HUES6 (cell line): ENCODE measurements at regions not wholly inside any gene's neighbourhood (a gene's known extent, or its start where the extent isn't known, plus 50 kb on each side); places are given as distances from the start of the nearest gene placed in this dataset.

ENCODE experiments used
- H3K27ac ChIP-seq: 2 replicates; pipeline ENCODE4 v1.7.0; 2013; ENCODE audit warnings: low read depth, mild to moderate bottlenecking, low read length, inconsistent platforms
- H3K27me3 ChIP-seq: 2 replicates; pipeline ENCODE4 v1.6.1; 2013; ENCODE audit warnings: low read length; ENCODE audit not compliant: control insufficient read depth, insufficient read depth
- H3K36me3 ChIP-seq: 2 replicates; pipeline ENCODE4 v1.6.1; 2013; ENCODE audit warnings: low read length; ENCODE audit not compliant: control insufficient read depth, insufficient read depth
- H3K4me1 ChIP-seq: 2 replicates; pipeline ENCODE4 v1.6.1; 2013; ENCODE audit warnings: low read length; ENCODE audit not compliant: control insufficient read depth, insufficient read depth
- H3K4me3 ChIP-seq: 2 replicates; pipeline ENCODE4 v1.5.1; 2013; ENCODE audit warnings: low read depth, low read length
- H3K9ac ChIP-seq: one replicate; pipeline ENCODE4 v1.6.1; 2013; ENCODE audit warnings: mild to moderate bottlenecking, low read length
- H3K9me3 ChIP-seq: 2 replicates; pipeline ENCODE4 v1.6.1; 2013; ENCODE audit warnings: low read depth, low read length; ENCODE audit not compliant: control insufficient read depth, insufficient read depth

DNA sequence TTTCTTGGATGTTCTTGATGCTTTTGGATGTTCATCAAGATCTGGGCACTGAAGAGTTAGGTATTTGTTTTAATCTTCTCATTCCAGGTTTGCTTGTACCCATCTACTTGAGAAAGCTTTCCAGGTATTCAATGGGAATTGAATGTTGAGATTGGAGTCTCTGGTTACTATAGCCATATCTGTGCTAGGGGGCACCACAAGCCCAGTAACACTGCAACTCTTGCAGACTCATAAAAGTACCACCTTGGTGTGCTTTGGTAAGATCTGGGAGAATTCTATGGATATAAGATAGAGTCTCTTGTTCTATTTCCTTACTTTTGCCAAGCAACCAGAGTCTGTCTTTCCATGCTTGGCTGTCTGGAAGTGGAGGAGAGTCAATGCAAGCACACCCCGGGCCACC lies 518.9 kb upstream of the VRK2 start:
- no peak overlapping the region for H3K27ac ChIP-seq
- no peaks in the 10 kb centered on the region for H3K36me3 ChIP-seq
- H3K27me3 ChIP-seq: no peaks in the 10 kb centered on the region
- no peaks in the 10 kb centered on the region for H3K9me3 ChIP-seq
- H3K9ac ChIP-seq: no peak overlapping the region
- no peak overlapping the region for H3K4me3 ChIP-seq
- no peaks in the 10 kb centered on the region for H3K4me1 ChIP-seq

DNA sequence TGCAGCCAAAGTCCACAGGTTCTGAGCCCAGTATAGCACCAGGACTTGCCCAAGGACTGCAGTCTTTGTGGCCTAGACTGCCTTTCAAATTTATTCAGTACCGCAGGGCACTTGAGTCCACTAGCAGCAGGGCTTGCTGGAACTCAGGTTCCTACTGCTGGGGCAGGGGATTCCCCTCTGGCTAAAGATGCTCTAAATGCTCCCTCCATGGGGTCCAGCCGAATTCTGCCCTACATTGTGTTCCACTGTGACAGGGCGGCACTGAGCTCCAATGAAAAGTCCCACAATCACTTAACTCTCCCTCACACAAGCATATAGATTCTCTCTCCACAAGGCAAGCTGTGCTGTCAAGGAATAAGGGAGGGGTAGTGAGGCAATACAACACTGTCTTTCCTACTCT lies 518.1 kb upstream of the VRK2 start:
- Histone ChIP-seq H3K27ac (no peak overlapping the region), H3K36me3 (no peaks in the 10 kb centered on the region), H3K4me3 (no peak overlapping the region), H3K27me3 (no peaks in the 10 kb centered on the region), H3K4me1 (no peaks in the 10 kb centered on the region), H3K9ac (no peak overlapping the region), H3K9me3 (no peaks in the 10 kb centered on the region)

DNA sequence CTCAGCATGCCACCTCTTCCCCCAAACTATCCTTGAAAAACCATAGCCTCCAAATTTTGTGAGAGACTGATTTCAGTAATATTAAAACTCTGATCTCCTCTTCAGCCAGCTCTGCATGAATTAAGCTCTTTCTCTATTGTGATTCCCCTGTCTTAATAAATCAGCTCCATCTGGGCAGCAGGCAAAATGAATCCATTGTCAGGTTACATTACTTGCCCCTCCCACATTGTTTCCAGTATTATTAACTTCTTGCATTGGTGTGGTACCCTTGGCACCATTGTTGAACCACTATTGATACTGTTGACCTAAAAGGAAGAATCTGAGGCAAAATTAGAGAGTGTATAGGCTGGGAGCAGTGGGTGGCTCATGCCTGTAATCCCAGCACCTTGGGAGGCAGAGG lies 512.2 kb upstream of the VRK2 start:
- Histone ChIP-seq H3K36me3 (no peaks in the 10 kb centered on the region), H3K9me3 (no peaks in the 10 kb centered on the region), H3K4me3 (no peak overlapping the region), H3K9ac (no peak overlapping the region), H3K4me1 (no peaks in the 10 kb centered on the region), H3K27ac (no peak overlapping the region), H3K27me3 (no peaks in the 10 kb centered on the region)

DNA sequence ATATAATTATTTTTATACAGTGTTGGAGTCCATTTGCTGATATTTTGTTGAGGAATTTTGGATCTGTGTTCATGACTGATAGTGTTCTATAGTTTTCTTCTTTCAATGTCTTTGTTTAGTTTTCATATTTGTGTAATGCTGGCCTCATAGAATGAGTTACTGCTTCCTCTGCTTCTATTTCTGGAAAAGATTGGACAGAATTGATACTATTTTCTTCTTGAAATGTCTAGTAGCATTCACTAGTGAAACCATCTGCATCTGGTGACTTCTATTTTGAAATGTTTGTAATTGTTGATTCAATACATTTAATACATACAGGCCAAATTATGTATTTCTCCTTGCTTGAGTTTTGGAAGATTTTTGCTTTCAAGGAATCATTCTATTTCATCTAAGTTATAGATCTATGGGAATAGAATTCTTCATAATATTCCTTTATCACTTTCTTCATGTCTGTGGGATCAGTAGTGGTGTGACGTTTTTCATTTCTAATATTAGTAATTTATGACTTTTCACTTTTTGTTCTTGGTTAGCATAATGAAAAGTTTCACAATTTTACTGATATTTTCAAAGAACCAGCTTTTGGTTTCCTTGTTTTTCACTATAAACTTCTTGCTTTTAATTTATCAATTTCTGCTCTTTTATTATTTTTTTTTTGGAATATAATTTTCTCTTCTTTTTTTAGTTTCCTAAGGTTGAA lies 509.9 kb upstream of the VRK2 start:
- Histone ChIP-seq H3K27ac (no peak overlapping the region), H3K4me3 (no peak overlapping the region), H3K36me3 (no peaks in the 10 kb centered on the region), H3K9me3 (no peaks in the 10 kb centered on the region), H3K4me1 (no peaks in the 10 kb centered on the region), H3K27me3 (no peaks in the 10 kb centered on the region), H3K9ac (no peak overlapping the region)

DNA sequence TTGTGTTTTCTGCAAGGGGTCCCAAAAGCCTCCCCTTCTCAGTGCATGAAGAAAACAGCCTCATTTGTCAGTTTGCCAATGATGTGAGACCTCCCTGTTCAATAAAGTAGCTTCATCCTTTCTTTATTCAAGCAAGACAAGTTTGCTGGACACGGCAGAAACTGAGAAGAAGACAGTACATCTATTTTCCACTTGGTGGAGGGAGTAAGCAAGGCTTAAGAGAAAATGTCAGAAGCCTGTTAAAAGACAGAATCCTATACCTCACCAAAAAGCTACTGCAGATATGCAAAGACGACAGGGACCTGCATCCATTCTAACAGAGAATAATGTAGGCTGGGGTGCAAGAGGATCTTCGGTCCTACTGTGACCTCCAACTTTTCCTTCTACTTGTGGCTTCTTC lies 506.8 kb upstream of the VRK2 start:
- H3K27ac ChIP-seq: no peak overlapping the region
- no peaks in the 10 kb centered on the region for H3K4me1 ChIP-seq
- H3K9me3 ChIP-seq: no peaks in the 10 kb centered on the region
- no peak overlapping the region for H3K9ac ChIP-seq
- H3K4me3 ChIP-seq: no peak overlapping the region
- H3K27me3 ChIP-seq: no peaks in the 10 kb centered on the region
- no peaks in the 10 kb centered on the region for H3K36me3 ChIP-seq

DNA sequence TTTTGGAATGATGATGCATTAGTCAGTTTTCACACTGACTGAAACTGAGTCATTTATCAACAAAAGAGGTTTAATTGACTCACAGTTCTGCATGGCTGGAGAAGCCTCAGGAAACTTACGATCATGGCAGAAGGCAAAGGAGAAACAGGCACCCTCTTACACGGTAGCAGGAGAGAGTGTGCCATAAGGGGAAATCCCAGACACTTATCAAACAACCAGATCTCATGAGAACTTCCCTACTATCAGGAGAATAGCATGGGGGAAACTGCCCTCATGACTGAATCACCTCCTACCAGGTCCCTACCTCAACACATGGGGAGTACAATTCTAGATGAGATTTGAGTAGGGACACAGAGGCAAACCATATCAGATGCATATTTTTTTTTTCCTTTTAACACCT lies 504.5 kb upstream of the VRK2 start:
- Histone ChIP-seq H3K36me3 (no peaks in the 10 kb centered on the region), H3K27ac (no peak overlapping the region), H3K9me3 (no peaks in the 10 kb centered on the region), H3K9ac (no peak overlapping the region), H3K4me1 (peaks cover 1% of the 10 kb centered on the region; the same call in 1 of the 2 replicates), H3K4me3 (no peak overlapping the region), H3K27me3 (no peaks in the 10 kb centered on the region)

DNA sequence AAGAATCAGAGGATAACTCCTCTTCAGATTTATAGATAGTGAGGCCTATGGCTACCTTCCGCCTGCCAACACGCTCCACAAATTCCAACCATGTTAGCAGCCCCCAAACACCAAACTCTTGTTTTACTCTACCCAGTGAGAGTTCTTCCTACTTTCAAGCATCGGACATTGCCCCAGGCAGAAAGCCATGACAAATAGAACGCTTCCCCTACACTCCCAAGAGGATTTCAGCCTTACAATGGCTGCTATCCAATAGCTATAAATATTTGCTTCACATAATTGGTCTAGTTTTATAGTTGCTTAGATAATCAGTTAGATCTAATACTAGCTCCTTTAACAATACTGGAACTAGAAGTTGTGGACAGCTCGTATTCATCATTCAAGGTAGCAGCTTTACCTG lies 503.4 kb upstream of the VRK2 start:
- Histone ChIP-seq H3K9ac (no peak overlapping the region), H3K36me3 (no peaks in the 10 kb centered on the region), H3K4me1 (peaks cover 5% of the 10 kb centered on the region), H3K4me3 (no peak overlapping the region), H3K9me3 (no peaks in the 10 kb centered on the region), H3K27me3 (no peaks in the 10 kb centered on the region), H3K27ac (no peak overlapping the region)

DNA sequence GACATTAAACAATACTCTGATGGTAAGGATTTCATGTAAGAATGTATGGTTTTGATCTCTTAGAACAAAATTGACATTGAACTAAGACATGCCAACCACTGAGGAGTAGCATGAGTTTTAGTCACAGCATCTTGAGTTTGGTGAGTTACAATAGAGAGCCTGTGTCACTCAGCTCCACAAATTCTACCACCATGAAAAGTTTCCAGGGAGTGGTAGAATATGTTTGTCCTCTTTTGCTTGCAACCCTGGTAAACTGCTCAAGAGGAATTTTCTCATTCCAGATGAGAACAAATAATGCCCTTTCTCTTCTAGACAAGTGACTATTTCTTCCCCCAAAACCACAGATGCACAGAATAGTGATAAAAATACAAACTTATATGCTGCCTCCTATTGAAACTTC lies 502.0 kb upstream of the VRK2 start:
- H3K4me3 ChIP-seq: no peak overlapping the region
- H3K4me1 ChIP-seq: peaks cover 5% of the 10 kb centered on the region
- no peaks in the 10 kb centered on the region for H3K27me3 ChIP-seq
- no peak overlapping the region for H3K27ac ChIP-seq
- H3K36me3 ChIP-seq: no peaks in the 10 kb centered on the region
- no peak overlapping the region for H3K9ac ChIP-seq
- H3K9me3 ChIP-seq: no peaks in the 10 kb centered on the region

DNA sequence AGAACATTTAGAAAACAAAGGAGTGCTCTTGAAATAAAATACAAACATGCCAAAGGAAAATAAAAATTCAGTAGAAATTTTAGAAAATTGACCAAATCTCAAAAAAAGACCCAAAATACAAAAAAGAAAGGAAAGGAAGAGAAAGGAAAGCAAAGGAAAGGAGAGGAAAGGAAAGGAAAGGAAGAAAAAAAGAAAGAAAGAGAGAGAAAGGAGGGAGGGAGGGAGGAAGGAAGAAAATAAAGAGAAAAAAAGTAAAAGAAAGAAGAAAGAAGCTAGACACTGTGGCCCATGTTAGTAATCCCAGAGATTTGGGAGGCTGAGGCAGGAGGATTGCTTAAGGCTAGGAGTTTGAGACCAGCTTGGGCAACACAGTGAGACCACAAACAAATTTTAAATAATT lies 500.1 kb upstream of the VRK2 start:
- Histone ChIP-seq H3K36me3 (no peaks in the 10 kb centered on the region), H3K27ac (no peak overlapping the region), H3K4me1 (peaks cover 5% of the 10 kb centered on the region), H3K9me3 (peaks cover 10% of the 10 kb centered on the region; the same call in 1 of the 2 replicates), H3K9ac (no peak overlapping the region), H3K27me3 (no peaks in the 10 kb centered on the region), H3K4me3 (no peak overlapping the region)

DNA sequence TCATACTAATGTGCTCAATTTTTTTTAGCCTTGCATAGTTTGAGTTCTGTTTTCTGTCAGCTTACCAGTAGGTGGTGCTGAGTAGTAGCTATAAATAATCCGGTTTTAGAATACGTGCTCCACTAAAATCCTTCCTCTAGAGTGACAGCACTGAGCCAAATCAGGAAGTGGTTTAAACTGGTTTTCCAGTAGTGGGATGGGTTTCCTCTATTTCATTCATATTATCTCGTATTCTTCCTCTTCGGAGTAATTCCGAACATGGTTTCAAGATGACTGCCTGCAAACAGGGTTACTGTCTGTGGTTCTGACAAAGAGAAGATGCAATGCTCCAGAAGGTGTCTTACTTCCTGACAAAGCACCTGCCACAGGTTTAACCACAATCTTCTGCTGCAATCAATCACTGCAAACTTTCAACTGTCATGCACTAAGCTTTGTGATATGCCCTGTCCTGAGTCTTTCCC lies 496.9 kb upstream of the VRK2 start:
- Histone ChIP-seq H3K4me1 (peaks cover 5% of the 10 kb centered on the region), H3K9ac (no peak overlapping the region), H3K4me3 (no peak overlapping the region), H3K27ac (no peak overlapping the region), H3K36me3 (no peaks in the 10 kb centered on the region), H3K9me3 (peaks cover 12% of the 10 kb centered on the region; the same call in 1 of the 2 replicates), H3K27me3 (no peaks in the 10 kb centered on the region)

DNA sequence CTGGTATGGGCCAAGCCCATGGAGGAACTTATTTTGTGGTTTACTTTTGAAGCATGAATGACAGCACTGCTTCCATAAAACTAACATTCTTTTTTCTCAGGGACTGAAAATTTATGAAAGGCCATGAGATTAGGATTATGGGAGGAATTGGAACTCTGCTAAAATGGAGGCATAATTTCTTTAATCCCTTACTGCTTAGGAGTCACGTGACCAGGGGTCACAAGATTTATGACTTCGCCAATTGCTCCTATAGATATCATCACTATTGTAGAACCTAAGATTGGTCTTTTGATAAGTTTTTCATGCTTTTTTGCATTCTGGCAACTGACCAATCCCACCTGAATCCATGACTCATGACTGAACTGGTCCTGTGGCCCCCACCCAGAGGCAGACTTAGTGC lies 495.7 kb upstream of the VRK2 start:
- H3K9me3 ChIP-seq: peaks cover 12% of the 10 kb centered on the region; the same call in 1 of the 2 replicates
- H3K27me3 ChIP-seq: no peaks in the 10 kb centered on the region
- H3K4me3 ChIP-seq: no peak overlapping the region
- no peak overlapping the region for H3K27ac ChIP-seq
- H3K36me3 ChIP-seq: no peaks in the 10 kb centered on the region
- peaks cover 5% of the 10 kb centered on the region for H3K4me1 ChIP-seq
- H3K9ac ChIP-seq: no peak overlapping the region
